ENCODE measurements at regions not wholly inside any gene's neighbourhood (a gene's known extent, or its start where the extent isn't known, plus 50 kb on each side); places are given as distances from the start of the nearest gene placed in this dataset.

GRCh38 chr20:61054411-61054810, 197.7 kb upstream of the CDH4 start:
- no peak for ATAC-seq
- TF ChIP-seq CREB5 (CRISPR knock-in tag; IDR thresholded peaks at IDR 0.05; ENCODE audit: low read depth) (no peak), ZNF8 (CRISPR knock-in tag; IDR thresholded peaks at IDR 0.05) (no peak), ISL1 (CRISPR knock-in tag; IDR thresholded peaks at IDR 0.05) (no peak), ZNF565 (CRISPR knock-in tag; conservative IDR thresholded peaks at IDR 0.05; ENCODE audit: low read depth) (no peak), CSRNP3 (CRISPR knock-in tag; IDR thresholded peaks at IDR 0.05) (no peak), ARNTL (CRISPR knock-in tag; IDR thresholded peaks at IDR 0.05; ENCODE audit: borderline replicate concordance, low read depth) (no peak), ZFP3 (CRISPR knock-in tag; IDR thresholded peaks at IDR 0.05) (no peak), CSDC2 (CRISPR knock-in tag; IDR thresholded peaks at IDR 0.05) (no peak), SNAI2 (CRISPR knock-in tag; IDR thresholded peaks at IDR 0.05) (no peak), OSR1 (CRISPR knock-in tag; IDR thresholded peaks at IDR 0.05) (no peak), PATZ1 (CRISPR knock-in tag; IDR thresholded peaks at IDR 0.05; ENCODE audit: borderline replicate concordance) (no peak), RARB (CRISPR knock-in tag; IDR thresholded peaks at IDR 0.05) (no peak), POU6F1 (CRISPR knock-in tag; IDR thresholded peaks at IDR 0.05; ENCODE audit: borderline replicate concordance, low read depth) (no peak)

GRCh38 chr20:61055180-61056010, 196.7 kb upstream of the CDH4 start:
- TF ChIP-seq PATZ1 (CRISPR knock-in tag; IDR thresholded peaks at IDR 0.05; ENCODE audit: borderline replicate concordance) (no peak), ZFP30 (CRISPR knock-in tag; IDR thresholded peaks at IDR 0.05) (no peak), TSHZ2 (CRISPR knock-in tag; IDR thresholded peaks at IDR 0.05) (no peak), ARNTL (CRISPR knock-in tag; IDR thresholded peaks at IDR 0.05; ENCODE audit: borderline replicate concordance, low read depth) (no peak), RARB (CRISPR knock-in tag; IDR thresholded peaks at IDR 0.05) (no peak), TCF4 (CRISPR knock-in tag; IDR thresholded peaks at IDR 0.05; ENCODE audit: borderline replicate concordance) (no peak), BACH2 (CRISPR knock-in tag; IDR thresholded peaks at IDR 0.05; ENCODE audit: borderline replicate concordance) (no peak), ZNF565 (CRISPR knock-in tag; conservative IDR thresholded peaks at IDR 0.05; ENCODE audit: low read depth) (no peak), ZC3H10 (CRISPR knock-in tag; IDR thresholded peaks at IDR 0.05) (no peak), SNAI2 (CRISPR knock-in tag; IDR thresholded peaks at IDR 0.05) (no peak), ESRRG (CRISPR knock-in tag; IDR thresholded peaks at IDR 0.05) (no peak)
- ATAC-seq, result no peak
